HL-60 (cell line): ENCODE measurements at regions not wholly inside any gene's neighbourhood (a gene's known extent, or its start where the extent isn't known, plus 50 kb on each side); places are given as distances from the start of the nearest gene placed in this dataset.

ENCODE experiments used
- DNase-seq, 2 experiments: peaks; one replicate each; pipeline ENCODE4 v3.0.0-alpha.2; 2010 to 2020; ENCODE audit warnings: low read depth in 1 of 2, low spot score in 1 of 2
- H3K27ac ChIP-seq: fragments of 250-450 bp; sonication (Bioruptor Pico); replicated peaks from 2 replicates; pipeline ENCODE4 v1.5.1; 2020; ENCODE audit warnings: mild to moderate bottlenecking, moderate library complexity
- H3K27me3 ChIP-seq: fragments of 250-450 bp; sonication (Bioruptor Pico); 2 replicates; pipeline ENCODE4 v1.5.1; 2021; ENCODE audit warnings: mild to moderate bottlenecking, moderate library complexity; ENCODE audit not compliant: insufficient read depth, poor library complexity, severe bottlenecking
- H3K4me3 ChIP-seq: replicated peaks from 2 replicates; pipeline ENCODE4 v1.5.1; 2011; ENCODE audit warnings: mild to moderate bottlenecking, control low read depth, low read length; ENCODE audit not compliant: insufficient read depth
- CTCF ChIP-seq: IDR thresholded peaks from one replicate; pipeline ENCODE4 v1.5.1; 2011; ENCODE audit warnings: low read length, control low read depth, inconsistent platforms; ENCODE audit not compliant: insufficient read depth
- GABPA ChIP-seq: IDR thresholded peaks from 2 replicates; pipeline ENCODE4 v1.6.1; 2012; ENCODE audit warnings: low read depth
- POLR2AphosphoS5 ChIP-seq: IDR thresholded peaks from 2 replicates; pipeline ENCODE4 v1.6.1; 2012; ENCODE audit warnings: low read depth
- SPI1 ChIP-seq: IDR thresholded peaks from 2 replicates; pipeline ENCODE4 v1.6.1; 2012; ENCODE audit warnings: low read depth, mild to moderate bottlenecking, borderline replicate concordance
- TF ChIP-seq, protein P1 (sequence below): IDR thresholded peaks from 2 replicates; pipeline ENCODE4 v1.6.1; 2012; ENCODE audit warnings: low read depth; ENCODE audit not compliant: insufficient replicate concordance

- Histone ChIP-seq H3K4me3 (no peak overlapping the region), H3K27ac (no peak overlapping the region), H3K27me3 (no peaks in the 10 kb centered on the region)
- no peak for DNase-seq
- no peak for TF ChIP-seq CTCF
- TF ChIP-seq, protein P1, sequence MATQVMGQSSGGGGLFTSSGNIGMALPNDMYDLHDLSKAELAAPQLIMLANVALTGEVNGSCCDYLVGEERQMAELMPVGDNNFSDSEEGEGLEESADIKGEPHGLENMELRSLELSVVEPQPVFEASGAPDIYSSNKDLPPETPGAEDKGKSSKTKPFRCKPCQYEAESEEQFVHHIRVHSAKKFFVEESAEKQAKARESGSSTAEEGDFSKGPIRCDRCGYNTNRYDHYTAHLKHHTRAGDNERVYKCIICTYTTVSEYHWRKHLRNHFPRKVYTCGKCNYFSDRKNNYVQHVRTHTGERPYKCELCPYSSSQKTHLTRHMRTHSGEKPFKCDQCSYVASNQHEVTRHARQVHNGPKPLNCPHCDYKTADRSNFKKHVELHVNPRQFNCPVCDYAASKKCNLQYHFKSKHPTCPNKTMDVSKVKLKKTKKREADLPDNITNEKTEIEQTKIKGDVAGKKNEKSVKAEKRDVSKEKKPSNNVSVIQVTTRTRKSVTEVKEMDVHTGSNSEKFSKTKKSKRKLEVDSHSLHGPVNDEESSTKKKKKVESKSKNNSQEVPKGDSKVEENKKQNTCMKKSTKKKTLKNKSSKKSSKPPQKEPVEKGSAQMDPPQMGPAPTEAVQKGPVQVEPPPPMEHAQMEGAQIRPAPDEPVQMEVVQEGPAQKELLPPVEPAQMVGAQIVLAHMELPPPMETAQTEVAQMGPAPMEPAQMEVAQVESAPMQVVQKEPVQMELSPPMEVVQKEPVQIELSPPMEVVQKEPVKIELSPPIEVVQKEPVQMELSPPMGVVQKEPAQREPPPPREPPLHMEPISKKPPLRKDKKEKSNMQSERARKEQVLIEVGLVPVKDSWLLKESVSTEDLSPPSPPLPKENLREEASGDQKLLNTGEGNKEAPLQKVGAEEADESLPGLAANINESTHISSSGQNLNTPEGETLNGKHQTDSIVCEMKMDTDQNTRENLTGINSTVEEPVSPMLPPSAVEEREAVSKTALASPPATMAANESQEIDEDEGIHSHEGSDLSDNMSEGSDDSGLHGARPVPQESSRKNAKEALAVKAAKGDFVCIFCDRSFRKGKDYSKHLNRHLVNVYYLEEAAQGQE, result no peak
- TF ChIP-seq GABPA, result no peak
- no peak for TF ChIP-seq SPI1
- TF ChIP-seq POLR2AphosphoS5, result no peak
These were observed 239.4 kb upstream of the BRINP3 start for GRCh38 chr1:190717055-190717454.

GRCh38 chr1:190736971-190737590, 259.4 kb upstream of the BRINP3 start:
- no peak for TF ChIP-seq GABPA
- TF ChIP-seq, protein P1, result no peak
- TF ChIP-seq POLR2AphosphoS5, result no peak
- no peak for TF ChIP-seq CTCF
- no peak for TF ChIP-seq SPI1
- H3K4me3 ChIP-seq, result no peak overlapping the region
- DNase-seq, result no peak
- no peaks in the 10 kb centered on the region for H3K27me3 ChIP-seq
- H3K27ac ChIP-seq, result no peak overlapping the region

- no peaks in the 10 kb centered on the region for H3K27me3 ChIP-seq
- no peak for DNase-seq
- TF ChIP-seq CTCF (no peak), POLR2AphosphoS5 (no peak), SPI1 (no peak), GABPA (no peak)
- TF ChIP-seq, protein P1, result no peak
- H3K27ac ChIP-seq, result no peak overlapping the region
- H3K4me3 ChIP-seq, result no peak overlapping the region
These were observed 260.7 kb upstream of the BRINP3 start for GRCh38 chr1:190738317-190738716.
